GM12875 (cell line): ENCODE measurements at regions not wholly inside any gene's neighbourhood (a gene's known extent, or its start where the extent isn't known, plus 50 kb on each side); places are given as distances from the start of the nearest gene placed in this dataset.

Source experiments
- H3K4me3 ChIP-seq: one replicate; pipeline ENCODE4 v1.5.1; 2011; ENCODE audit warnings: low read depth, low read length, control low read depth
- TF ChIP-seq, protein P1 (sequence below): IDR thresholded peaks from 2 replicates; pipeline ENCODE4 v1.5.1; 2011; ENCODE audit warnings: low read depth, mild to moderate bottlenecking, control low read depth, inconsistent platforms, low read length, moderate library complexity, borderline replicate concordance; ENCODE audit not compliant: insufficient read depth

DNA sequence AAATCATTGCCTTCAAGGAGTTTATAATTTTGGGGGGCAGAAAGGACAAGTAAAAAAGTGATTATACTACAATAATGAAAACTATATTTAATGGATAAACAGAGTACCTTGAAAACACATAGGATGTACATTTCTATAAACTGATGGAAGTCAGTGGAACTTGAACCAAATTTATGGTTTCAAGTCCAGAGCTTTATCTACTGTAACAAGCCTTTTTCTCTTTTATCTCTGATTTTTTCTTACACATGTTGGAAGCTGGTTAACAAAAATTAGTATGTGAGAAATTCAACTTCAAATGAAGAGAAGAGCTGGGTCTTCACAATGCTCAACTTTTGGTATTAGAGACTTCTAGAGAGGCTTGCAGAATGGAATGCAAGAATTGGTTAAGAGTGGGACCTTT is 393.6 kb downstream of the LMO7 start:
- no peak overlapping the region for H3K4me3 ChIP-seq
- TF ChIP-seq, protein P1, sequence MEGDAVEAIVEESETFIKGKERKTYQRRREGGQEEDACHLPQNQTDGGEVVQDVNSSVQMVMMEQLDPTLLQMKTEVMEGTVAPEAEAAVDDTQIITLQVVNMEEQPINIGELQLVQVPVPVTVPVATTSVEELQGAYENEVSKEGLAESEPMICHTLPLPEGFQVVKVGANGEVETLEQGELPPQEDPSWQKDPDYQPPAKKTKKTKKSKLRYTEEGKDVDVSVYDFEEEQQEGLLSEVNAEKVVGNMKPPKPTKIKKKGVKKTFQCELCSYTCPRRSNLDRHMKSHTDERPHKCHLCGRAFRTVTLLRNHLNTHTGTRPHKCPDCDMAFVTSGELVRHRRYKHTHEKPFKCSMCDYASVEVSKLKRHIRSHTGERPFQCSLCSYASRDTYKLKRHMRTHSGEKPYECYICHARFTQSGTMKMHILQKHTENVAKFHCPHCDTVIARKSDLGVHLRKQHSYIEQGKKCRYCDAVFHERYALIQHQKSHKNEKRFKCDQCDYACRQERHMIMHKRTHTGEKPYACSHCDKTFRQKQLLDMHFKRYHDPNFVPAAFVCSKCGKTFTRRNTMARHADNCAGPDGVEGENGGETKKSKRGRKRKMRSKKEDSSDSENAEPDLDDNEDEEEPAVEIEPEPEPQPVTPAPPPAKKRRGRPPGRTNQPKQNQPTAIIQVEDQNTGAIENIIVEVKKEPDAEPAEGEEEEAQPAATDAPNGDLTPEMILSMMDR = no peak

DNA sequence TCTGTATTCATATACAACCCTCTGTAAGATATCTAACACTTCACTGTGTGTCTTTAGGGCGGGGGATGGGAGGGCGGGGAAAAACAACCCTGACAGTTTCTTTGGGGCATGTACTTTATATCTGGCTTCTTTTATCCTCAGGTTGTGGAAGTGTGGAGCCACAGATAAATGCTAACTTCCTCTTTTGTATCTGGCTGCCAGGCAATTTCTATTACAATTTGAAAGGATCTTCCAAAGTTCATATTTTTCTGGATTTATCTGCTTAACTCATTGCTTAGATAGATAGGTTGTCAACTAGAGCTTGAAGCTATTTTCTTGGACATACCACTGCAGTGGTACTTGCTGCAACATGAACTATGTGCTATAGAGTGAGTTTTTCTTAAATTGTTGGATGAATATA is 393.0 kb downstream of the LMO7 start:
- TF ChIP-seq, protein P1 = no peak
- H3K4me3 ChIP-seq = no peak overlapping the region

DNA sequence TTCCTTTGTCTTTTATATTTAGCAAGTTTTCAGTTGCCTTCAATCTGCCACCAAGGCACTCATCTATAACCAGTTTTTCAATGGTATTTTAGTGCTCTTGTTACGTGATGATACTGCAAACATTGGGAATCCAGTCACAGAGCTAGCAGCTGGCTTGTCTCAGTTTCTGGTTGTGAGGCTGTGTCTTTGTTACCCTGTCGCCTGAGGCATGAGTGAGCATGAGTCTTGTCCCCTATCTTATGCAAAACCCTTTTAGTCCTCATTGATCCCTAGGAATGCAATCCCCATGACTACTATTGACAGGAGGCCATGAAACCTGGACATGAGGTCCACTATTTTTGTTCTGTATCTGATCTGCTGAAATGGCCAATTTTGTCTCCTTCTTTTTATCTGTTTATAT is 391.0 kb downstream of the LMO7 start:
- no peak overlapping the region for H3K4me3 ChIP-seq
- TF ChIP-seq, protein P1 = no peak

DNA sequence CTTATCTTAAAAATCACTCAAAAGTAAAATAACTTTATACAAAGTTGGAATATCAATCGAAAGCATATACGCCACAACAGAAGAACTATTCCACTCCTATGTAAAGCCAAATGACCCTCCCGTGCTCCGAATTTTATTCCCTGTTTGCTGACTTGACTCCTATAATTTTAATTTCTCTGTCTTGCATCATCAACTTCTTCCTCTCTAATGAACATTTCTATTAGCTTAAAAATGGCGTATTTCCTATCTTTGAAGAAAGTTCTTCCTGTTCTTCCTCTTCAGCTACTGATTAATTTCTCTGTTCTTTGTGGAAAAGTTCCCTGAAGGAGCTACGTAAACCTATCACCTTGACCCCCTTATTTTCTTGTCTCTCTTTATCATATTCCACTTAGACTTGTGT is 389.3 kb downstream of the LMO7 start:
- TF ChIP-seq, protein P1 = no peak
- H3K4me3 ChIP-seq = no peak overlapping the region

DNA sequence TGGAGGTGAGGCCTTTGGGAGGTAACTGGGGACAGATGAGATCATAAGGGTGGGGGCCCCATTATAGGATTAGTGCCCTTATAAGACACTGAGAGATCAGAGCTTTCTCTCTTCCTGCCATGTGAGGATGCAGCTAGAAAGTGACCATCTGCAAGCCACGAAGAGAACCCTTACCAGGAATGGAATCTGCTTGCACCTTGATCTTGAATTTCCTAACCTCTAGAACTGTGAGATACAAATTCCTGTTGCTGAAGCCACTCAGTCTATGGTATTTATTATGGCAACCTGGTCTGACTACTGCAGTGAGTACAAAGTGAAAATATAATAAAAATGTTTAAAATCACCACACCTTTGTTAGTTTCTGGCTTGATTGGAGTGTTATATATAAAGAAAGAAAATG is 388.0 kb downstream of the LMO7 start:
- TF ChIP-seq, protein P1 = no peak
- no peak overlapping the region for H3K4me3 ChIP-seq

DNA sequence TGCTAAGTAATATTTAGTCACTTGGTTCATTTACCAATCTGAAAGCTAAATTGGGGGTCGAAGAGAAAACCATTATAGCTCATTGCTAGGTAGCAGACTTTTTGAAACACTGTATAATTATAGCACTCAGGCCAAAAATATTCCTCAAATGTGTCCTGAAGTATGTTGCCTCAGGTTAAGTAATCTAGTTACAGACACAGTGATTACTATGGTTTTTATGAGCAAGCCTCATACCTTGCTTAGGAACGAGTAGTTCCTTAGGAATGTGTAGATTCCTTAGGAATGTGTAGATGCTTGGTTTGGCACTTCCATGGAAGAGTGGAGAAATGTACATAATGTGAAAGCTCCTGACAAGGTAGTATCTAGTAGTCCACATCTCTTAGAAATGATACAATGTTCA is 387.5 kb downstream of the LMO7 start:
- no peak overlapping the region for H3K4me3 ChIP-seq
- TF ChIP-seq, protein P1 = no peak

DNA sequence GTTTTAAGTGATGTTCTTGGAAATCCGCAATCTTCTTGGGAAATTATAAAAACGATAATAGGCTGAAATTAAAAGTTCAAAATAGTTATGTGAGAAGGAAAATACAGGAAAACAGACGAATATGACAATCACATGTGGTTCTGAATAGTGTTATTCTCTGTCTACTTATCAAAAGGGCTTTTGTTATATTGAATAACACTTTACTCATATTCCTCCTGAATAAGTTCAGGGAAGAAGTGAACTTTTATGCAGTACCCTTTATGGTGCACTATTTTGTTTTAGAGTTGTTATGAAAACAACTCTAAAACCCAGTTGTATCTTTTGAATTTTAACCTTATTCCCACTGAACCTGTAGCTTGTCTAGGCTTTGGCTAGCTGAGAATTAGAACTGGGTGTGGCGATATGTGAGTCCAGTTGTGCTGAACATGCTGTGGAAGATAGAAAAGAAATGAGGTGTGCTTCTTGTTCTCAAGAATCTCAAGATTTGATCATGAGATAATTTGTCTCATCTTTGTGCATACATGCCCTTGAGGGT is 384.4 kb downstream of the LMO7 start:
- TF ChIP-seq, protein P1 = no peak
- H3K4me3 ChIP-seq = no peak overlapping the region
